Central memory CD4-positive, alpha-beta T cell (primary cell): ENCODE measurements at regions not wholly inside any gene's neighbourhood (a gene's known extent, or its start where the extent isn't known, plus 50 kb on each side); places are given as distances from the start of the nearest gene placed in this dataset.

Source experiments
- DNase-seq: peaks from one replicate; pipeline ENCODE4 v3.0.0; 2022

DNA sequence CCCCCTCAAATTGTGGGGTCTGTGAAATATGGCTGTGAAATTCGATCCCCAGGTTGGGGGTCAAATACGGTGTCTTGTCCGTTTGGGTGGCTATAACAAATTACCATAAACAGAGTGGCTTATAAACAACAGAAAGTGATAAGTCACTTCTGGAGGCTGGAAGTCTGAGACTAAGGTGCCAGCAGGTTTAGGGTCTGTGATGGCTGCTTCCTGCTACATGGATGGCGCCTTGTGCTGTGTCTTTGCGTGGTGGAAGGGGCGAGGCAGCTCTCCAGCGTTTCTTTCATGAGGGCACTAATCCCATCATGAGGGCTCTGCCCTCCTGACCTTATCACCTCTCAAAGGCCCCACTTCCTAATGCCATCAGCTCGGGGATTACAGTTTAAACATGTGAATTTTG lies 120.0 kb downstream of the IRF8 start:
- no peak for DNase-seq

DNA sequence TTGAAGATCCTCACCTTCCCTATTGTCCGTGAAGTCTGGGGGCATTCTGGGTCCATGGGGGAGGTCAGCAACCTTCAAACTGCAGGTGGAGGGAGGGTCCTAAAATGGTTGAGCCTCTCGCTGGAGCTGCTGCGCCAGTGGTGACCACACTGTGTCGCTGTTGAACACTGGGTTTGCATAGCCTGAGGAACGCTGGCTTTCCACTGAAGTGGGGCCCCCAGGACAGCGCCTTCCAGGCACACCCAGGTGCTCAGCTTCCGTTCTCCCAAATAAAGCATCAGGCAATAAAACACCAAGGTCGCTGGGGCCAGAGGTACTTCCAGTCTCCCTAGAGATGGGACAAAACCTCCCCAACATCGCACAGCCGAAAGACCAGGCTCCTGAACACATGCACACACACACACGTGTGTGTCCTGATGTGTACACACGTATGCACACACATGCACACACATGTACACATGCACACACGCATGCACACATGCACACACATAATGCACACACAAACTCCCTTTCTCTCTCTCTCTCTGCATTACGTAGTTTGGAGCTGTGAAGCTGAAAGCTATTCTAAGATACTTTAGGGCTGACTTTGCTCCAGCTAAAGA lies 120.6 kb downstream of the IRF8 start:
- DNase-seq = no peak

GRCh38 chr16:86020971-86021370 lies 122.0 kb downstream of the IRF8 start:
- no peak for DNase-seq

DNA sequence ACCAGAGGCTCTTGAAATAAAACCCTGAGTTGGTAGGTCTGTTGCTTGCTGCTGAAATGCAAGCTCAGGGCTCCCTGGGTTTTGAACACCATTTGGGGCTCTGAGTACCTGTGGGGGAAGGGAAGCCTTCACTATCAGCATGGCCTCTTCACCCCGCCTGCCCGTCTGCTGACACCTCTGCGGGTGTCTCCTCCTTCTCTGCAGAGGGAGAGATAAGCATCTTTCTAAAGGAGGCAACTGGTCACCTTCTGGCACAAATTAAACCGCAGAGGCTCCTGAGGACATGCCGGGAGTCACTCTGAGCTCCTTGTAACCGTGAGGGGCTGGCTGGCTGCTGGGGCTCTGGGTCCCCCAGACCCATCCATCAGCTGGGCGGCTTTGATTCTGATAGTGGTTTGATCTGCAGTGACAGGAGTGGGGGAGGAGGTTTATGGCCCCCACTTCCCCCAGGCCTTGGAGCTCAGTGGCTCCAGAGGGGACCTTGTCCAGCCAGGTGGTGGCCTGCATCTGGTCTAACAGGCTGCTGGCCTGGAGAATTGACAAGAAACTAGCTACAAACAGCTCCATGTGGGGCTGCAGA lies 123.5 kb downstream of the IRF8 start:
- DNase-seq = no peak

DNA sequence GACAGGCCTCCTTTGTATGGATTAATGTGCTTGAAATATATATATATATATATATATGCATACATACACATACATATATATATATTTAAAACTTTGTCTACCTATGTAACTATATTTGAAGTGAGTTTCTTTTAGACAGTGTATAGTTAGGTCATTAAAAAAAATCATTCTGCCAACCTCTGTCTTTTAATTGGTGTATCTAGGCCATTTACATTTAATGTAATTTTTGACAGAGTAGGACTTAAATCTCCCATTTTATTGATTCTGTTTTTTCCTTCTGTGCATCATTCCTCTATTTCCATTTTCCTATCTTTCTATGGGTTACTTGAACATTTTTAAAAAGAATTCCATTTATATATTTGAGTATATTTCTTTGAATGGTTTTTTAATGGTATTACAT lies 125.2 kb downstream of the IRF8 start:
- no peak for DNase-seq

DNA sequence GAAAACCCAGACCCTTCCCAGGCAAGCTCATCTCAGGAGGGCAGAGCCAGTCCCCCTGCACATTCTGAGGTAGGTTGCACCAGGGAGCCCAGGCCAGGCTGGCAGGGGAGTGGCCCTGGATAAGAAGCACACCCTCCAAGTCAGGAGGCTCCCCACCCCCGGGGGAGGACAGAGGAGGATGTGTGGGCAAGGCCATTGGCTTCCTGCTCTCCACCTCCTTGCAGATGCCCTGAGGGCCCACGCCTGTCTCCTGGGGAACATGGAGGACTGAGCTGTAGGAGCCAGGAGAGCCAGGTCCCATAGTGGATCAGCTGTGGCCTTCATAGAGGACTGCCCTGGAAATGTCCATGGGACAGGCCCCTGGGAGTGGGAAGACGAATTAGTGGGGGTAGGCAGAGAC lies 126.7 kb downstream of the IRF8 start:
- no peak for DNase-seq

- no peak for DNase-seq
Observed at GRCh38 chr16:86026171-86026910, 127.4 kb downstream of the IRF8 start.

GRCh38 chr16:86026916-86027315 lies 128.0 kb downstream of the IRF8 start:
- no peak for DNase-seq

DNA sequence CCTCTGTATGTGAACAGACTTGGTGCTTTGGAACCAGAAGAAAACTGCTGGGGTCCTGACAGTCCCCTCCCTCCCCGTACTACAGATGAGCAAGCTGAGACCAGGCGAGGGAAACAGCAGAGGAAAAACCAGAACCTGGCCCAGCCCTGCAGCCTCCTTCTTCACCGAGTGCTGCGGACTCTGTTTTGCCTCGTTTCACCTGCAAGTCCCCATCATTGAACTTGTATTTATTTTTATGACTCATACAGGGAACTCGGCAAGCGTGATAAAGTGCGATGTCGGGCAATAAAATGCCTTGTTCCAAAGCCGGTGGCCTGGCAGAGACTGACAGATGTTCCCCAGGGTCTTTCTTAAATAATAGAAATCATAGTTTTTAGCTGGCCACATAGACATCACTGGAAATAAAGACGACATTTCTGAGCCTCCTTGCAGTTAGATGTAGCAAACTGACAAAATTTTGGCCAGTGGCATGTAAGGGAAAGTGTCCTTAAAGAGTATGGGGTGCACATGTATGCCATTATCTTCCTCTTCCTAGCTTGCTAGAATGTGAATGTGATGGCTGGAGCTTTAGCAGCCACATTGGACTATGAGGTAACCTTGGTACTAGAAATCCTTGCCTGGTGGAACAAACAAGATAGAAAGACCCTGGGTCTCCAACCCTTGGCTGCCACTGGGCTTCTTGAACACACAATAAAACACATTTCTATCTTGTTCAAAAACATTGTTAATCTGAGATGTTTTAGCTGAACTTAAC lies 128.6 kb downstream of the IRF8 start:
- no peak for DNase-seq

GRCh38 chr16:86029131-86029741 lies 130.3 kb downstream of the IRF8 start:
- DNase-seq = no peak

GRCh38 chr16:86030116-86030515 lies 131.2 kb downstream of the IRF8 start:
- DNase-seq = no peak

GRCh38 chr16:86031141-86031678 lies 132.2 kb downstream of the IRF8 start:
- DNase-seq = no peak

GRCh38 chr16:86033016-86033474 lies 134.1 kb downstream of the IRF8 start:
- DNase-seq = no peak

- DNase-seq = no peak
Observed at GRCh38 chr16:86033971-86034370, 135.0 kb downstream of the IRF8 start.

- no peak for DNase-seq
Observed at GRCh38 chr16:86034421-86034919, 135.5 kb downstream of the IRF8 start.

GRCh38 chr16:86035906-86036305 lies 136.9 kb downstream of the IRF8 start:
- DNase-seq = no peak

- DNase-seq = no peak
Observed at GRCh38 chr16:86037999-86038925, 139.3 kb downstream of the IRF8 start.

GRCh38 chr16:86038926-86039310 lies 140.0 kb downstream of the IRF8 start:
- no peak for DNase-seq

- DNase-seq = no peak
Observed at GRCh38 chr16:86039606-86040005, 140.6 kb downstream of the IRF8 start.

- no peak for DNase-seq
Observed at GRCh38 chr16:86040496-86040895, 141.5 kb downstream of the IRF8 start.

DNA sequence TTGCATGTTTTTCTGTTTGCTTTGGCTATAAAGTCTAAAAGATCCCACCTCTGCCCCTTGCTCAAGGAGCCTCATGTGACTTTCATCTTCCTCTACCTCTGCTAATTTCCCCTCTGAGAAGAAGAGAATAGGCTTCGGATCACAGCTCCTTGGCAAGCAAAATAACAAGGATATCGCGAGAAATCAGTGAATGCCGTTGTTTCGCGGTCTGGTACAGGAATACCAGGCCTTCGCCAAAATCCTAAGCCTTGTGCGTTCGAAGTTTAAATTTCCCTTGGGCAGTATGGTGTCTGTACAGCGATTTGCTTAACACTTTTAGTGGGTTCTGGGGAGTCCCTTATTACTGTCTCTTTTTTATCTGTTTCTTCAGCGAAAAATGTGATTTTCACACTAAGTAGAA lies 142.3 kb downstream of the IRF8 start:
- no peak for DNase-seq
